CD4-positive, CD25-positive, alpha-beta regulatory T cell (primary cell): ENCODE measurements at regions not wholly inside any gene's neighbourhood (a gene's known extent, or its start where the extent isn't known, plus 50 kb on each side); places are given as distances from the start of the nearest gene placed in this dataset.

ENCODE experiments used
- ATAC-seq, 2 donors: fragments of 150-1000 bp; cut with Tn5 transposase; one replicate each; pipeline ENCODE4 v1.10.0; 2021; ENCODE audit warnings: low read depth in 2 of 2, moderate number of reproducible peaks in 2 of 2, moderate library complexity in 1 of 2
- DNase-seq, 3 donors: peaks; one replicate each; pipeline versions ENCODE4 v3.0.0 to v3.0.0-alpha.2; 2012 to 2022; ENCODE audit warnings: mixed read lengths in 1 of 3
- H3K27ac ChIP-seq: one replicate; pipeline ENCODE4 v1.7.0; 2013; ENCODE audit warnings: mild to moderate bottlenecking, low read length; ENCODE audit not compliant: insufficient read depth, poor library complexity, severe bottlenecking
- H3K27me3 ChIP-seq: one replicate; pipeline ENCODE4 v1.7.0; 2013; ENCODE audit warnings: low read length; ENCODE audit not compliant: control insufficient read depth, insufficient read depth
- H3K36me3 ChIP-seq: one replicate; pipeline ENCODE4 v1.7.0; 2013; ENCODE audit warnings: mild to moderate bottlenecking, low read length, moderate library complexity; ENCODE audit not compliant: control insufficient read depth, insufficient read depth
- H3K4me1 ChIP-seq: 2 replicates; pipeline ENCODE4 v1.7.0; 2013; ENCODE audit warnings: mild to moderate bottlenecking, low read length; ENCODE audit not compliant: insufficient read depth, control insufficient read depth, poor library complexity, severe bottlenecking
- H3K4me3 ChIP-seq: one replicate; pipeline ENCODE4 v1.7.0; 2013; ENCODE audit warnings: low read depth, mild to moderate bottlenecking, low read length, moderate library complexity
- H3K9me3 ChIP-seq, 2 experiments: 1 replicate in 1 of 2; 2 replicates in 1 of 2; pipeline ENCODE4 v1.7.0; 2013; ENCODE audit warnings: low read length in 2 of 2, mild to moderate bottlenecking in 1 of 2, moderate library complexity in 1 of 2; ENCODE audit not compliant: control insufficient read depth in 2 of 2
- H3K27ac Mint-ChIP-seq, 3 donors: one replicate each; pipeline ENCODE4 v1.8.0; 2020 to 2022; ENCODE audit warnings: mild to moderate bottlenecking in 3 of 3, mixed read lengths in 3 of 3, moderate library complexity in 2 of 3
- H3K27me3 Mint-ChIP-seq: one replicate; pipeline ENCODE4 v1.8.0; 2022; ENCODE audit warnings: mild to moderate bottlenecking, mixed read lengths
- H3K36me3 Mint-ChIP-seq: one replicate; pipeline ENCODE4 v1.8.0; 2020; ENCODE audit warnings: mixed read lengths
- H3K4me1 Mint-ChIP-seq, 4 donors: one replicate each; pipeline ENCODE4 v1.8.0; 2020 to 2022; ENCODE audit warnings: mixed read lengths in 4 of 4, mild to moderate bottlenecking in 1 of 4
- H3K4me3 Mint-ChIP-seq, 4 donors: one replicate each; pipeline ENCODE4 v1.8.0; 2020 to 2022; ENCODE audit warnings: mild to moderate bottlenecking in 4 of 4, mixed read lengths in 4 of 4, moderate library complexity in 3 of 4
- H3K9me3 Mint-ChIP-seq, 7 donors: one replicate each; pipeline ENCODE4 v1.8.0; 2020 to 2022; ENCODE audit warnings: mixed read lengths in 7 of 7, mild to moderate bottlenecking in 3 of 7, moderate library complexity in 2 of 7

DNA sequence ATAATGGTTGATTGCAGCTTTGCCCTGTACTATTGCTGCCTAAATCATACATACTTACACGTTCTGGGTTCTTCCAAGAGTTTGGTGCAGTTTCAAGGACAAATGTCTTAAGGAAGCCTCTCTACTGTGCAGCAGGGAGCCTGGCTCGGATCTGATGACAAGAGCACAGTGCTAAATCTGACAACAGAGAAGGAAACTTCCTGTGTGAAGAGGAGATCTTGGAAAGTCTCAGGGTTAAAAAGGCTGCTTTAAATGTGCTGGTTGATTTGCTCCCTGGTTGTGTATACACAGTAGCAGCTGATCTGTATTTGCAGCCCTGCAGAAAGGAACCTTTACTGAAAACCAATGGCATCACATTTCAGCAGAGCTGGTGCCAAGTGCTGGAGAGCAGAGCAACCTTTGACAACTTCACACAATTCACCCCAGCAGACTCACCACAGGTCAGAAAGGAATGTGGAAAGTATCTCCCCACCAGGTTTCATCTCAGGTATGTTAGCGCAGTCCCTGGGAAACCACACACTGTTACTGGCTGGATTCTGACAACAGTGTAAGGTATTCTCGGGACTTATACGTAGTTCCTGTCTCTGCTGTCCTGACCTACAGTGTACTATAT lies 355.0 kb upstream of the ESRRG start:
- Mint-ChIP-seq H3K27ac (no peak overlapping the region), H3K4me1 (no peaks in the 10 kb centered on the region), H3K4me3 (no peak overlapping the region), H3K9me3 (peaks cover 0 to 6% (median 0%) of the 10 kb centered on the region in 7 donors), H3K27me3 (no peaks in the 10 kb centered on the region), H3K36me3 (no peaks in the 10 kb centered on the region)
- no peaks in the 10 kb centered on the region for H3K4me1 ChIP-seq
- H3K9me3 ChIP-seq: no peaks in the 10 kb centered on the region
- DNase-seq (no peak), ATAC-seq (no peak)
- no peaks in the 10 kb centered on the region for H3K27me3 ChIP-seq
- H3K36me3 ChIP-seq: no peaks in the 10 kb centered on the region
- no peak overlapping the region for H3K4me3 ChIP-seq
- H3K27ac ChIP-seq: no peak overlapping the region

GRCh38 chr1:217077426-217077825 lies 354.2 kb upstream of the ESRRG start:
- H3K4me3 Mint-ChIP-seq: no peak overlapping the region
- H3K4me1 Mint-ChIP-seq: no peaks in the 10 kb centered on the region
- no peak for ATAC-seq
- H3K27me3 ChIP-seq: no peaks in the 10 kb centered on the region
- H3K27me3 Mint-ChIP-seq: no peaks in the 10 kb centered on the region
- no peaks in the 10 kb centered on the region for H3K9me3 ChIP-seq
- H3K36me3 ChIP-seq: no peaks in the 10 kb centered on the region
- DNase-seq: no peak
- peaks cover 0 to 6% (median 0%) of the 10 kb centered on the region in 7 donors for H3K9me3 Mint-ChIP-seq
- no peak overlapping the region for H3K4me3 ChIP-seq
- no peaks in the 10 kb centered on the region for H3K36me3 Mint-ChIP-seq
- H3K4me1 ChIP-seq: no peaks in the 10 kb centered on the region
- H3K27ac Mint-ChIP-seq: no peak overlapping the region
- no peak overlapping the region for H3K27ac ChIP-seq

GRCh38 chr1:217076902-217077301 lies 353.7 kb upstream of the ESRRG start:
- Mint-ChIP-seq H3K4me3 (no peak overlapping the region), H3K36me3 (no peaks in the 10 kb centered on the region), H3K27ac (no peak overlapping the region), H3K4me1 (no peaks in the 10 kb centered on the region), H3K9me3 (peaks cover 0 to 6% (median 0%) of the 10 kb centered on the region in 7 donors), H3K27me3 (no peaks in the 10 kb centered on the region)
- Histone ChIP-seq H3K4me3 (no peak overlapping the region), H3K4me1 (no peaks in the 10 kb centered on the region), H3K36me3 (no peaks in the 10 kb centered on the region), H3K27me3 (no peaks in the 10 kb centered on the region), H3K9me3 (no peaks in the 10 kb centered on the region), H3K27ac (no peak overlapping the region)
- ATAC-seq: no peak
- no peak for DNase-seq

DNA sequence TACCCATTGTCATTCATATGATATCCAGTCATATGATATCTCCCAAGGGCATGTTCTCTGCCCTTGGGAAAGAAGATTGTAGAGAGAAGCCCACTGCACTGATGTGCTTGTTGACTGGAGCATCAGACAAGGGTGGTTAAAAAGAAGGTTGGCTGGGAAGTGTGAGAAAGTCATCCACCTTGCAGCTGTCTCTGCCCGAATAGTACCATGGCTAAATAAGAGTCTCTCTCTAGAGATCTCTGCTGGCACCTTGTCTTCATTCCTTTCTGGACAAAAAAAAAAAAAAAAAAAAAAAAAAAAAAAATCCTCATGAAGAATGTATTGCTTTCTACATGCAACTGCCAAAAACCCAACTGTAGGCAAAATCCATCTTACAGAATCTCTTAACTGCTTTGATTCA lies 349.7 kb upstream of the ESRRG start:
- Histone ChIP-seq H3K36me3 (no peaks in the 10 kb centered on the region), H3K4me3 (no peak overlapping the region), H3K9me3 (no peaks in the 10 kb centered on the region), H3K27ac (no peak overlapping the region), H3K27me3 (no peaks in the 10 kb centered on the region), H3K4me1 (no peaks in the 10 kb centered on the region)
- H3K27me3 Mint-ChIP-seq: no peaks in the 10 kb centered on the region
- H3K27ac Mint-ChIP-seq: no peak overlapping the region
- H3K4me1 Mint-ChIP-seq: no peaks in the 10 kb centered on the region
- ATAC-seq (no peak), DNase-seq (no peak)
- no peak overlapping the region for H3K4me3 Mint-ChIP-seq
- no peaks in the 10 kb centered on the region for H3K36me3 Mint-ChIP-seq
- peaks cover 0 to 4% (median 0%) of the 10 kb centered on the region in 7 donors for H3K9me3 Mint-ChIP-seq

DNA sequence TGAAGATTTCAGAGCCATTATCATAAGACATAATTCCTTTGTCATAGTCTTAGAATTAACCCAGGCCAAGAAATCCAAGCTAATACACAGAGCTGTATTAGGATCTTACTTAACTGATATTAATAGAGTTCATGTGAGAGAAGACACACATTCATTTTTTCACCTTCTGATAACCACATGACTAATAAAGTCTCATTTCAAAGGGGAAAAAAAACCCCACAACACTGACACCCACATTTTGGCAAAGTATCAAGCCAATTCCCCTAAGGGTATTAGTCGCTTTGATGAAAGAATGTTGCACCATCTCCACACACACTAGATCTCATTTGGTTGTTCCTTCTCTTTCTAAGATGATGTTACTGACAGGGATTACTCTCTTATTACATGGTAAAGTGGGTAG lies 344.4 kb upstream of the ESRRG start:
- Mint-ChIP-seq H3K4me1 (no peaks in the 10 kb centered on the region), H3K27ac (no peak overlapping the region), H3K4me3 (no peak overlapping the region)

GRCh38 chr1:217066794-217067193 lies 343.6 kb upstream of the ESRRG start:
- no peaks in the 10 kb centered on the region for H3K27me3 ChIP-seq
- no peaks in the 10 kb centered on the region for H3K36me3 ChIP-seq
- ATAC-seq (no peak), DNase-seq (no peak)
- Mint-ChIP-seq H3K27me3 (no peaks in the 10 kb centered on the region), H3K36me3 (no peaks in the 10 kb centered on the region), H3K27ac (no peak overlapping the region), H3K4me1 (no peaks in the 10 kb centered on the region), H3K9me3 (peaks cover 0 to 4% (median 0%) of the 10 kb centered on the region in 7 donors), H3K4me3 (no peak overlapping the region)
- H3K4me3 ChIP-seq: no peak overlapping the region
- H3K9me3 ChIP-seq: no peaks in the 10 kb centered on the region
- H3K4me1 ChIP-seq: no peaks in the 10 kb centered on the region
- H3K27ac ChIP-seq: no peak overlapping the region

More for the DNA sequence above, 344.4 kb upstream of the ESRRG start:
- no peak overlapping the region for H3K27ac ChIP-seq
- H3K4me1 ChIP-seq: no peaks in the 10 kb centered on the region
- no peak for DNase-seq
- no peaks in the 10 kb centered on the region for H3K9me3 ChIP-seq
- H3K9me3 Mint-ChIP-seq: peaks cover 0 to 4% (median 0%) of the 10 kb centered on the region in 7 donors
- no peaks in the 10 kb centered on the region for H3K36me3 Mint-ChIP-seq
- no peaks in the 10 kb centered on the region for H3K36me3 ChIP-seq
- no peaks in the 10 kb centered on the region for H3K27me3 Mint-ChIP-seq
- no peak for ATAC-seq
- H3K27me3 ChIP-seq: no peaks in the 10 kb centered on the region
- H3K4me3 ChIP-seq: no peak overlapping the region

GRCh38 chr1:217063172-217063908 lies 340.1 kb upstream of the ESRRG start:
- H3K27ac Mint-ChIP-seq: no peak overlapping the region
- ATAC-seq (no peak), DNase-seq (no peak)
- H3K36me3 ChIP-seq: no peaks in the 10 kb centered on the region
- no peaks in the 10 kb centered on the region for H3K9me3 ChIP-seq
- no peaks in the 10 kb centered on the region for H3K27me3 ChIP-seq
- H3K4me3 Mint-ChIP-seq: no peak overlapping the region
- no peaks in the 10 kb centered on the region for H3K36me3 Mint-ChIP-seq
- no peaks in the 10 kb centered on the region for H3K27me3 Mint-ChIP-seq
- no peaks in the 10 kb centered on the region for H3K4me1 ChIP-seq
- no peaks in the 10 kb centered on the region for H3K4me1 Mint-ChIP-seq
- peaks cover 0 to 8% (median 0%) of the 10 kb centered on the region in 7 donors for H3K9me3 Mint-ChIP-seq
- no peak overlapping the region for H3K4me3 ChIP-seq
- H3K27ac ChIP-seq: no peak overlapping the region

DNA sequence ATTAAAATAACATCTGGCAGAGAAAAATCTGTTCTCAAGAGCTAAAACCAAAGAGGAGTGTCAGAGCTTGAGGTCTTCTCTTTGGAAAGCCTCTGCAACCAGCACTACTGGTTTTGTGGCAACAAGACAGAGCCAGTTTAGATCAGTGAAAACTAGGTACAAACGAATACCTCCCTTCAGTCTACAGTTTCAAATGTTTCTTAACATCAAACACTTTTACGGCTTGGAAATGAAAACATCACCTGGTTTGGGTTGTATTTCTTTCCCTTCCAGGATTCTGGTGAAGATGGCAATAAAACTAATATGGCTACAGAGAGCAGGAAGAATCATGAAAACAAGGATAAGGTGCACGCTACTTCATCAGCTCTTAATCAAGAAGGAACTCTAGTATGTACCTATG lies 339.4 kb upstream of the ESRRG start:
- peaks cover 0 to 8% (median 0%) of the 10 kb centered on the region in 7 donors for H3K9me3 Mint-ChIP-seq
- Histone ChIP-seq H3K27ac (no peak overlapping the region), H3K36me3 (no peaks in the 10 kb centered on the region), H3K27me3 (no peaks in the 10 kb centered on the region), H3K4me1 (no peaks in the 10 kb centered on the region), H3K4me3 (no peak overlapping the region), H3K9me3 (no peaks in the 10 kb centered on the region)
- H3K27me3 Mint-ChIP-seq: no peaks in the 10 kb centered on the region
- DNase-seq: no peak
- no peaks in the 10 kb centered on the region for H3K4me1 Mint-ChIP-seq
- no peak overlapping the region for H3K4me3 Mint-ChIP-seq
- H3K36me3 Mint-ChIP-seq: no peaks in the 10 kb centered on the region
- H3K27ac Mint-ChIP-seq: no peak overlapping the region
- ATAC-seq: no peak
